DMS153 treated with DMSO at 0.1 percent for 48 hours (cell line): ENCODE measurements at regions not wholly inside any gene's neighbourhood (a gene's known extent, or its start where the extent isn't known, plus 50 kb on each side); places are given as distances from the start of the nearest gene placed in this dataset.

Source experiments
- DNase-seq: peaks from one replicate; lab custom pipeline; 2025; ENCODE audit not compliant: unreplicated experiment; lab: John Stamatoyannopoulos, UW

DNA sequence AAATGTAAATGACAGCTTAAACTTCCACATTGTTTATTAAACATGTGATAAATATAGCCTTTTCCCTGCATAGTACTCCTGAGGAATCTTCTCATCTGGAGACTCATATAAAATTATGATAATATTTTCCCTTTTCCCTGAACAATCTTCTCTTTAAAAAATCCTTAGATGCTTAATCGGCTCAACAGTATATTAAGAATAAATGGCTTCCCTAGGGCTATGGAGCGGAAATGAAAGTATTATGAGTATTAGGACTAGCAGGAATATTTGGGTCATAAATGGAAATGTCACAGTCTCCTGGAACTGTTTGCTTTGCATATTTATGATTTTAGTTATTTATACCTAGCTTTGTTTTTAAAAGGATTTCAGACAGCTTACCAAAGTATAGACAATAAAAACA is 200.7 kb upstream of the PDE5A start:
- DNase-seq, result no peak

DNA sequence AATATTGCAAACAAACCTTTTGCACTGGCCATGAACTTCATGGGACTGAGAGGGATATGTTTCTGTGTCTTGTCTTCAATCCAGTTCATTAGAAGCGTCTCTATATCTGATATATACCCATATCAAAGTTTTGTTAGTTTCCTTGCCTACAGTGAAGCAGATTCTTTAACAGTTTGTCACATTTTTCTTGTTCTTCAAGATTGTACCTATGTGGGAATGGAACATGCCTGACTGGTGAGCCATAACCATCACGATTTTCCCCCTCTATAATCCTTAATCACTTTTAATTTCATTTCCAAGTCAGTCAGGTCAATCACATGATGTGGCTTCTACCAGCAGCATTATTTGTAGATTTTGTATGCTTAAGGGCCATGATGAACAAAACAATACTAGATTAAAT is 197.1 kb upstream of the PDE5A start:
- DNase-seq, result no peak

DNA sequence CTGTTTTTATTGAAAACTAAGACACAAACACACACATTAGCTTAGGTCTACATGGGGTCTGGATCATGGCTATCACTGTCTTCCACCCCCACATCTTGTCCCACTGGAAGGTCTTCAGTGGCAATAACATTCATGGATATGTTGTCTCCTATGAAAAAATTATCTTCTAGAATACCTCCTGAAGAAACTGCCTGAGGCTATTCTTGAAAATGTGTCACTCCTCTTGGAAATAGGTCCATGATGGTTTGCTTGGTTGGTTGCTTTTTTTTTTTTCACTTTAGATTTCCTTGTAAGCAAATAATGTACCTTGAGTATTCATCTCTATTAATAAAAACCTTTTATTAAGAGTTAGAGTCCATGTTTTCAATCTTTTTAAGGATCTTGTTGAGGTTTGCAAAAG is 195.3 kb upstream of the PDE5A start:
- DNase-seq, result no peak

DNA sequence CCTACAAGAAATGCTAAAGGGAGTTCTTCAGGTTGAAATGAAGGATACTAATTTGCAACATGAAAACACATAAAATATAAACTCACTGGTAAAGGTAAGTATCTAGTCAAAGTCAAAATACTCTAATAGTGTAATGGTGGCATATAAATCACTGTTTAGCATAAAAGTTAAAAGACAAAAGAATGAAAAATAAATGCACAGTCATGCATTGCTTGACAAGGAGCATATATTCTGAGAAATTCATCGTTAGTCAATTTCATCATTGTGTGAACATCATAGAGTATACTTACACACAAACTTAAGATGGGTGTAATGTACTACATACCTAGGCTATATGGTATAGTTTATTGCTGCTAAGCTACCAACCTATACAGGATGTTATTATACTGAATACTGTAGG is 194.4 kb upstream of the PDE5A start:
- DNase-seq, result no peak

DNA sequence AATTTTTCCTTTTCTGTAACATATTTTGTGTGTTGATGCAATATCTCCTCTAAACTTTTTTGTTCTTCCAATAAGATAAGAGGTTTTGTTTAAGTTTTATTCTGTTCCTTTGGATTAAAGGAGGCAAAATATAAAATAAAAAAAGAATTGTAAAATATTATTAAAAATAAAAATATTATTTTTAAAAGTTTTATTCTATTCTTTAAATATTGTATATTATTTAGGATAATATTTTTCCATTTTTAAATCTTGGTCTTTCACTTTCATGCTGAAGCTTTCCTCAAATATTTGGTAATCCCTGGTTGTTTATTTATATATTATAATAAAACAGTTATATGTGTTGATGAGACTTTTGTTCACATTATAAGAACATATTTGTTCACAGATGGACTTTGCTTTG is 187.9 kb upstream of the PDE5A start:
- DNase-seq, result no peak

DNA sequence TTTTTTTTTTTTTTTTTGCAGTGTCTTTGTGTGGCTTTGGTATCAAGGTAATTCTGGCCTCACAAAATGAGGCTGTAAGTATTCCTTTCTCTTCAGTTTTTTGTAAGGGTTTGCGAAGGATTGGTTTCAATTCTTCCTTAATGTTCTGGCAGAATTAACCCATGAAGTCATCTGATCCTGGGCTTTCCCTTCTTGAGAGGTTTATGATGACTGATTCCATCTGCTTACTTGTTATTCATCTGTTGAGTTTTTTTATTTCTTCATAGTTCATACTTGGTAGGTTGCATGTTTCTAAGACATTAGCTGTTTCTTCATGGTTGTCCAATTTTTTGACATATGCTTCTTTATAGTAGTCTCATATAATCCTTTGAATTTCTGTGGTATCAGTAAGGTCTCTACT is 181.4 kb upstream of the PDE5A start:
- DNase-seq, result no peak

DNA sequence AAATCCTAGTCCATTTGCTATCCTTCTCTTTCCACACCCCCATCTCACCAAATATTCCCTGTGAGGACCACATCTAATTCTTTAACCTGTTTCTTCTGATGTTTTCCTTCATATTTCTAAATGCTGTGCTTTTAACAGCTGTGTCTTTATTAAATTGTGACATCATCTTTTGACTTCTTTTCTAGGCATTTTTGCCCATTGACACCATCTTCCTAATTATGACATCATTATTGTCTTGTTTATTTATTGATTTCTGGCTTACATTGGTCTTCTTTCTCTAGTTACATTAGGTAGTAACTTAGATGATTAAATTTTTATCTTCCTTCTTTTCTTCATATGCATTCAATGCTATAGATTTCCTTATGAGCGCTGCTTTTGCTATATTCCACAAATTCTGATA is 175.8 kb upstream of the PDE5A start:
- DNase-seq, result no peak

DNA sequence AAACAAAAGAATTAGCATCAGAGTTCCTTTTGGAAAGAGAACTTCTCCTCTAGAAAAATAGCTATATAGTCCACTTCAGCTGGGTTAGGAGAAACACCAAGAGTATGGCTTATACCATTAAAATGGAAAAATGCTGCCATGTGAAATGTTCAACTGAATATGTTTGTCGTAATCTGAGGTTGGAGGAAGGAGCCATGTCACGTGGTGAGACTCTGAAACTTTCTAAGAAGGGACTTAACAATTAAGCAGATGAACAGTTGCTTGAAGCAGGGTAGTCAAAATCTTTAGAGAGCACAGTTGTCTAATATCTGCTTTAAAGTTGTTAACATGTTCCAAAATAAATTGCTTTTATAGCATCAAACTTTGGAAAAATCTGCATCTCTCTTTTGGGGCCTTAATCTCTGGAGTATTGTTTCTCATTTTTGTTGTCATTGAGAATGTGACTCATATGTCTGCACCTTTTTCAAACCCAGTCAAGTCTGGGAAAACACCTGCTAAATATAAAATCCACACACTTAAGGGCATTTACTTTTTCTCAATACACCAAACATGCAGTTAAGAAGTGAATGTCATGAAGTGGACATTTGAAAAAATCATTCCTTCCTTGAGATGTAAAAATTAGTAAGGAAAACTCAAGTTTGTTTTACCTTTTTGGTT is 168.8 kb upstream of the PDE5A start:
- no peak for DNase-seq

DNA sequence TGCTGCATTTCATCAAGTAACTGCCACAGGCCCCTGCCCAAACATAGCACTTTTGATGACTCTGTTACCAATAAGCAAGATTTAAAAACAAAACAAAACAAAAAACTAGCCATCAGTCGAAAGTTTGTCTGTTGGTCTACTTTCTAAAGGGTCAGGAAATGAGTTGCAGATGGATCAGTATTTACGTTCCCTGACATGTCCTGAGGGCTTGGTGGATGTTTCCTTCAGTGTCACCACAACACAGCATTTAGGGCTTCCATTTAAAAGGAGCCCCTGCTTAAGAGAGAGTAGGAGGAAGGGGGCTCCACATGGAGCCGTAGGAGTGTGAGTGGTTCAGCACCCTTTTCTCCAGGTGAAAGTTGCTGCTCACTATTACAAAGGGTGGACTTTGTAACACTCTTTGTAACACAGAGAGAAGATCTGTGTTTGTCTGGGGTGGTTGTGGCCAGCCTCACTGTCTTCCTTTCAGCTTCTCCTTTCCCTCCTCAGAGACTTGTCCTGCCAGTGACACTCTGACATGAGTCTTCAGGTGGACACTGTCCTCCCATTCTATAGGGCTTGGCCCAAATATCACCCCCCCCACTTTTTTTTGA is 167.5 kb upstream of the PDE5A start:
- no peak for DNase-seq

DNA sequence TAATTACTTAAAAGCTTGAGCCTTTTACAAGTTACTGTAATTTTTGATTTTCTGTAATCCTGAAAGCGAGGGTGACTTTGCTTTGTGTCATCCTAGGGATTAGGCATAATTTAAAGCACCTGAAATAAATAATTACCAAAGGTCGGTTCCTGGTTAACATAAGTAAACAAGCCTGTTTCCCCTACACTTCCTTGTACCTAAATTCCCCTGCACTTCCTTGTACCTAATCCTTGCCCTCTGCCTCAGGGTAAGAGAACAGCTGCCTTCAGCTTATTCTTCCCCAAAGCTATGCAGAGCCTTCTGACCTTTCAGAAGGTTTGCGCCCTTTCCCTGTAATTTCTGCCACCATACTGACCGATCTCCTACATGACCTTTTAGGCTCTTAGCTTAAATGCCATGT is 166.1 kb upstream of the PDE5A start:
- peak; percentile 27 for DNase-seq

DNA sequence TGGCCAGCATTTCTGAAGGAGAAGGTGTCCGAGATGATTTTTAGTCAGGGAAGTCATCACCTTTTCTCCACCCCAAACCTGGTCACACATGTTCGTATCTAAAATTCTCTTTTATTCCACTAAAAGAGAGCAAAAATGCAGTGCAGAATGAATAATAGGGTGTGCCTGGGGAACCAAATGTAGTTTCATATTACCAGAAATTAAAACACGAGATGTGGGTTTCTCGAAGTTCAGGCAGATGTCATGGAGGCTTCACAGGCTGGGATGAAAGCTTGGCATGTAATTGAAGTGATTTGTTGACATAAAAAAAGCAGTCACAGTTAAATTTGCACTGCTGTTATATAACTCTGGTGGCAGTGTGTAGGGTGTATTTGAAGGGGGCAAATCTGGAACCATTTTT is 165.5 kb upstream of the PDE5A start:
- no peak for DNase-seq

DNA sequence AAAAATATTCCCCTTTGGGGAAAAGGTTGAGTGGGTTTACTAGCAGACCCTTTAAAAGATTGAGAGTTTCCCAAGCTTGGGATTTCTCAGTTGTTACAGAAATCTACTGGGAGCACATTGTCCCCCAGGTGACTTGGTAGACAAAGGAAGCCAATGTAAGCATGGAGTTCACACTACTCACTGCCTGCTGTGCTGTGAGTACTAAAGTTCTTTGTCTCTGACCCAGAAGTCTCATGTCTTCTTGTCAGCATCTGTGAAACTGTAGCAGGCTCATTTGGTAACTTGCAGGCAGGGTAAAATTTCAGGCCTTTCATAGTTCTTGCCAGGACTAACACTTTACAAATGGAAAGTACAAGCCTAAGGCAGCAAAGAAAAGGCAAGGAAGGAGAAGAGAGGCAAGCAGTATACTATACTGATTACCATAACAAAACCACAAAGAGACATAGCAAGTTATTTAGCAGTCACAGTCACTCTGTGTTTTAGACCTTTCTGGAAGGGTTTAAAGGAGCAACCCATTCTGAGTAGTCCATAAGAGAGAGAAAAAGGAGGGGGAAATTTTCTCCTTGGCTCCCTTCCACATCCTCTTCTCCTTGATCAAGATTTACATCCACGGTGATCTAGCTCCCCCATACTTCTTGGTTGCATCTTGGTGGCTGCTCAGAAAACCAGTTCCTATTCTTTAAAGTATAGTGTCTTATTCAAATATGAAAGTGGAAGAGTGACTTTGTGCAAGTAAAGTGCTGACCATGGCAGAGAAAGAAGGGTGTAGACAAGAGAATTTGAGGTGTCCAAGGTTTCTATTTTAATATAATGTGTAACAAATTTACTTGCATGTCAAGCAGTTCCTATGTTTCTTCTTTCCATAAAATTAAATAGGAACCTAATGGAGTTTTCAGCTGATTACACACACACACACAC is 160.0 kb upstream of the PDE5A start:
- DNase-seq, result no peak

DNA sequence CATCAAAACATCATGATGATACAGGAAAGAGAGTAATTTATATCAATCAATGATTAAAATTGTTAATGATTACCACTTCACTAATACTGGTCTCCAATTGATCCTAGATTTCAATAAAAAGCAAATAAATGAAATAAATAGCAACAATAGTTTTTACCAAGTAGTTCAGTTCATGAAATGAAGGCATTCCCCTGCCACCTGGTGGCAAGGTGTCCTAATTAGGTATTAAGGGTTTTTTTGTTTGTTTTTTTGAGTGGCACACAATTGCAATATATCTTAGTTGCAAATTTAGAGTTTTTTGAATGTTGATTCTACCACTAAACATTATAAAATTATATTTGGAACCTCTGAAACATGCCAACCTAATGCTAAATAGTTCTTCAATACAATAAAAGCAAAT is 157.4 kb upstream of the PDE5A start:
- peak; percentile 6 for DNase-seq

DNA sequence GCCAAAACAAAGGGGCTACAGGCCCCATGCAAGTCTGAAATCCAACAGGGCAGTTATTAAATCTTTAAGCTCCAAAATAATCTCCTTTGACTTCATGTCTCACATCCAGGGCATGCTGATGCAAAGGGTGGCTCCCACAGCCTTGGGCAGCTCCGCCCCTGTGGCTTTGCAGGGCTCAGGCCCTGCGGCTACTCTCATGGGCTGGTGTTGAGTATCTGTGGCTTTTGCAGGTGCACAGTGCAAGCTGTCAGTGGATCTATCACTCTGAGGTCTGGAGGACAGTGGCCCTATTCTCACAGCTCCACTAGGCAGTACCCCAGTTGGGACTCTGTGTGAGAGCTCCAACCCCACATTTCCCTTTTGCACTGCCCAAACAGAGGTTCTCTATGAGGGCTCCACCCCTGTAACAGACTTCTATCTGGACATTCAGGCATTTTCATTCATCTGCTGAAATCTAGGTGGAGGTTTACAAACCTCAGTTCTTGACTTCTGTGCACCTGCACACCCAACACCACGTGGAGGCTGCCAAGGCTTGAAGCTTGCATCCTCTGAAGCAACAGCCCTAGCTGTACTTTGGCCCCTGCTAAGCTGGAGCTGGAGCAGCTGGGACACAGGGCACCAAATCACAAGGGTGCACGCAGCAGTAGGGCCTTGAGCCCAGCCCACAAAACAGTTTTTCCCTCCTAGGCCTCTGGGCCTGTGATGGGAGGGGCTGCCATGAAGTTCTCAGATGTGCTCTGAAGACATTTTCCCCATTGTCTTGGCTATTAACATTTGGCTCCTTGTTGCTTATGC is 154.8 kb upstream of the PDE5A start:
- no peak for DNase-seq

DNA sequence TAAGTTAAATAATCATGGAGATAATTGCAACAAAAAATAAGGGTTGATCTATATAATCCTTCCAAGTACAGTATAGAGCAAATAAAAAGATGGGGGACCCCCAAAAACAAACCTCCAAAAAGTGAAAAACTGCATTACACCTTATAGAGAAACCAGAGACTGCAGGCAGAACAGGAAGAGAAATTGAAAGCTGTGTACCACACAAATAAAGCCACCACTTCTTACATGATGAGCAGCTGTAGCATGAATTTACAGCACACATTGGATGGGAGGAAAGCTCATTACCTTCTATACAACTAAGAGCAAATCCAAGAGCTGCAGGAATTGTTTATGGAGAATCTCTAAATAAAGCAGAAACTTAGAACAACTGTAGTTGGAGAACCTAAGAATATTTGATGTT is 152.4 kb upstream of the PDE5A start:
- peak; percentile 18 for DNase-seq

DNA sequence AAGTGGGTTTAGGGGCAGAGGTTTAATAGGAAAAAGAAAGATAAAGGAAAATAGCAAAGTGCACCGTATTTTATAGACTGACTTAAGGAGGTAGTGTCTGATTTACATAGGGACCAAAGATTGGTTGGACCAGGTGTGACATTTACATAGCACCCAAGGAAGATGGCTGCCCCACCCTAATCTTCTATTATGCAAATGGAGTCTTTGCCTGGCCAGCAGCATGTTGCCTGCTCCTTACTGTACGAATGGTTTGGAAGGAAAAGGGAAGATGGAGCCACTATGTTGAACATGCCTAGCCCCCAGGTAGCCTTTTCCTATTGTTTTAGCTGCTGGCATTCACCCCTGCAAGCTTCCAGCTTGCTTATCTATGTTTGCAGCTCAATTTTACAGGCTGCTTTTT is 146.2 kb upstream of the PDE5A start:
- no peak for DNase-seq

DNA sequence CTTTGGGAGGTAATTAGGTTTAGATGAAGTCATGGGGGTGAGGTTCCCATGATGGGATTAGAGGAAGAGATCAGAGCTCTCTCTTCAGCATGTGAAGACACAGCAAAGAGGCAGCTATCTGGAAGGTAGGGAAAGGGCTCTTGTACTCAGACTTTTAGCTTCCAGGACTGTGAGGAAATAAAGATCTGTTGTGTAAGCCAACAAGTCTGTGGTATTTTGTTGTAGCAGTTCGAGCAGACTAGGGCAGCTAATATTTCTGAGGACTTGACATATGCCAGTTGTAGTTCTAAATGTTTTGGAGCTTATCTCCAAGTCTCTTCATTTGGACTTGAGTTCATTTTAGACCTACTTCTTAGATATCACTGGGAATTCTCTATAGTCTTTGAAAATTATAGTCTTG is 137.3 kb upstream of the PDE5A start:
- no peak for DNase-seq

DNA sequence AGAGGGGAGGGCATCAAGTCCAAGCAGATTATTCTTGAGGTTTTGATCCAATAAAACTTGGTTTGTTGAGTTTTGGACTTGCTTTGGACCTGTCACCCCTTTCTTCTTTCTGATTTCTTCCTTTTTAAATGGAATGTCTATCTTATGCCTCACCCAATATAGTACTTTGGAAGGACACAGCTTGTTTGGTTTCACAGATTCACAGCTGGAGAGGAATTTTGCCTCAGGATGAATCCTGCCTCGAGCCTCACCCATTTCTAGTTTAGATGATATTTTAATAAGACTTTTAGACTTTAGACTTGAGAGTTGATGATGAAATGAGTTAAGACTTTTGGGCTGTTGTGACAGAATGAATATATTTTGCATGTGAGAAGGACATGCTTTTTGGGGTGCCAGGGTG is 136.9 kb upstream of the PDE5A start:
- DNase-seq, result no peak

DNA sequence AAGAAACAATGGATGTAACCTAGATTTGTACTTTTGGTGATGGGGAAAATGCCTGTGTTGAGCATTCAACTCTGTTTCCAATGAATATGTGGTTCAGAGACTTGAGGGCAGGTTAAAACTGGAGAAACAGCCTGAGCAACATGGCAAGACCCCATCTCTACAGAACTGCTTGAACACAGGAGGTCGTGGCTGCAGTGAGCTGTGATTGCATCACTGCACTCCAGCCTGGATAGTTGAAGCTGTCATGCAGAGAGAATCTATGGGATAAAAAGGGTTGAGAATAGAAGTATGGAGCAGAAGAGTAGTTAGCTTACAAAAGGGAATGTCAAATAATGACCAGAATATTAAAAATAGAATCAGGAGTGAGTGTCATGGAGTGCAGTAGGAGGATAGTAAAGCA is 134.8 kb upstream of the PDE5A start:
- DNase-seq, result no peak

DNA sequence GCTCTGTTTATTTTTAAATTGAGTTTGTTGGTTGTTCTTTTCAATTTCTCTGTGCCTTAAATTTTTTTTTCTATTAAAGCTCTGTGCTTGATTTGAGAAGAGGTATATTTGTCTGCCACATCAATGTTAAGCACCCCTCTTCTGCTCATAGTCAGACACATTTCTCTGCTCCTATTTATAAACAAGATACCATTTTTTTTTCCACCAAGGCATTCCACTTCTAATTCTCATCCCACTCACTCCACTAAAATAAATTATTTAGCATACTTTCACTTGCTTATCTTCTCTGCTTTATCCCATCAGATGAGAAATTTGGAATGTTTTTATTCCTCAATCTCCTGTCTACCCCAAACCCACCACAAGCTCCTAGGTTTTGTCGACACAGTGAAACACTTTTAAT is 127.0 kb upstream of the PDE5A start:
- DNase-seq, result no peak

DNA sequence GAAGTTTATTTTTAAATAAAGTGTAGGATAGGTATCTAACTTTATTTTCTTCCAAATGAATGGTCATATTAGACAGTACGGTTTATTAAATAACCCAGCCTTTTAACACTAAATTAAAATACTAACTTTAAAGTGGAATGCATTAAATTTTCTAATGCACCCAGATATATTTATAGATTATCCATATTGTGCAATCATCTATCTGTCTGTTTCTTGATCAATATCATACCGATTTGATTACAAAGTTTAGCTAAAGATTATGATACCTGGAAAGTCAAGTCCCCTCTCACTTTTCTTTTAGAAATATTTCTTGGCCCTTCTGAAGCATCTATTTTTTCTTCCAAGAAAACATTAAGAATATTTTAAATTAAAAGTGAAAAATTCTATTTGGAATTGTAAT is 124.3 kb upstream of the PDE5A start:
- no peak for DNase-seq

DNA sequence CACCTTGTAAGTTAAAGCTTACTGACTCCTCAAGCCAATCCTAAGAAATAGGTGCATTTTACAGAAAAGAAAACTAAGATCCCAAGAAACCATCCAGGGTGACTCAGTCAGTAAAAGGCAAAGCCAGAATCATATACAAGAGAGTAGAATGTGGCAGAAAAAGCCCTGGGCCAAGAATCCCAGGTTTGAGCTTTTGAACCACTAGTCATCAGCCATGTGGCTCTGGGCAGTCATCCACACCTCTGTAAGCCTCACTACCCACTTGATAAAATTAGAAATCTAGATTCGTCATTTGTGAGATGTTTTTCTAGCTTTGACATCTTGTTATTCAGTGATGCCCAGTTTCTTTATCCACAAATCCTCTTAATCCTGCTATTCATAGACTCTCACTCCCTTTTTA is 122.2 kb upstream of the PDE5A start:
- no peak for DNase-seq
